Embryonic facial prominence (tissue), 1 donor: ENCODE measurements at regions not wholly inside any gene's neighbourhood (a gene's known extent, or its start where the extent isn't known, plus 50 kb on each side); places are given as distances from the start of the nearest gene placed in this dataset.
A peak's percentile ranks its signal among the peaks of the same experiment; 100 is the strongest.
"Not testable (repeated sequence)": the region's sequence is repeated elsewhere in the genome, so short reads cannot be mapped to it uniquely, and the experiment has no call there.

ENCODE experiments used
- DNase-seq: peaks from one replicate; pipeline ENCODE4 v3.0.0-alpha.2; 2016; ENCODE audit errors: extremely low spot score

DNA sequence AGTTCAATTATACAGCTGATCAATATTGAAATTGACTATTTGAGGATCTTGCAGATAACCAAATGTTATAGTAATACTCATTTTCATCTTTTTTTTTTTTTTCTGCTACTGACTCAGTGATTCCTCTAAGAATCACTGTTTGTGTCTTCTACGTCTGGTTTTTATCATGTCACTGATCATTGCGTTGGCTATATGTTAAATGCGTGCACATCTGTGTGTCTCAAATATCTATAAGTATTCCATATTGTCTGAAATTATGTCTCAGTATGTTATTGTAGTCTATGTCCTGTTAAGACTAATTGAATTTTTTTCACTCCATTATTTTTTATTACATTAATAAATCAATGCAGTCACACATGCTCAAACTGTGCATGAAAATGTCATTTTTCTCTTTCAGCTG is 200.5 kb downstream of the PCDH20 start:
- no peak for DNase-seq

DNA sequence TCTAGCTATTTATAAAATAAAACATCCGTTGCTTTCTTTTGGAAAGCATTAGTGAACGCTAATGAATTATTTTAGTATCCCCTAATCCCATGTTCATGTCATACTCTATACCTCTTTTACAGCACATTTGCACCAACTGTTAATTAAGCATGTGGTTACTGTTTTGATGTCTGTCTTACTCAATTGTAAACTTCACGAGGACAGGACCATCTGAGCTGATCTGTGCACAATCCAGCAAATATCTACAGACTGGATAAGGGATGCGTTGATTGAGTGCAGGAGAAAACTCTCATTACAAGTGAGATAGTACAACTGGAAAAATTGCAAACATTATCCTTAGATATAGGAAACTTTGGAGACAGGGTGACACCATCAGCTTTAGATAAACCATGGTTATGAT is 201.1 kb downstream of the PCDH20 start:
- no peak for DNase-seq

DNA sequence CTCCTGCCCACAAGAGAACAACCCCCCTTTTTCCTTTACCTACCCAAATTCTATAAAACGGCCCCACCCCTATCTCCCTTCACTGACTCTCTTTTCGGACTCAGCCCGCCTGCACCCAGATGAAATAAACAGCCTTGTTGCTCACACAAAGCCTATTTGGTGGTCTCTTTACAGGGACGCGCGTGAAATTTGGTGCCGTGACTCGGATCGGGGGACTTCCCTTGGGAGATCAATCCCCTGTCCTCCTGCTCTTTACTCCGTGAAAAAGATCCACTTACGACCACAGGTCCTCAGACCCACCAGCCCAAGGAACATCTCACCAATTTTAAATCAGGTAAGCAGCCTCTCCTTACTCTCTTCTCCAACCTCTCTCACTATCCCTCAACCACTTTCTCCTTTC is 209.8 kb downstream of the PCDH20 start:
- not testable (repeated sequence) for DNase-seq

DNA sequence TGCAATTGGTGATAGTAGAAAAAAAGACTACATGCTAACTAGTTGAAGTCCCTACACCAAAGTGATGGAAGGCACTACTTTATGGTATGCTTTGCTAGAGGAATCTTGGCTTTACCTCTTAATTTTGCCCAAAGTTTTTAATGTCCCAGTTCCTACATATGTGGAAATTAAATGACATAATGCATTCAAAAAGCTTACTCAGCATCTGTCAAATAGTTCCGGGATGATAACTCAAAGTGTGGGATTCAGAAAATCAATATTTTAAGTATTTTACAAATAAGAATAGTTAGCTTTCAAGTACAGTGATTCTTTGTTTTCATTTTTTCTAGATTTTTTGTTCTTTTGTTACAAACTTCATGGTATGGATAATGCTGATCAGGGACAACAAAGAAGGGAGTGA is 211.6 kb downstream of the PCDH20 start:
- no peak for DNase-seq

DNA sequence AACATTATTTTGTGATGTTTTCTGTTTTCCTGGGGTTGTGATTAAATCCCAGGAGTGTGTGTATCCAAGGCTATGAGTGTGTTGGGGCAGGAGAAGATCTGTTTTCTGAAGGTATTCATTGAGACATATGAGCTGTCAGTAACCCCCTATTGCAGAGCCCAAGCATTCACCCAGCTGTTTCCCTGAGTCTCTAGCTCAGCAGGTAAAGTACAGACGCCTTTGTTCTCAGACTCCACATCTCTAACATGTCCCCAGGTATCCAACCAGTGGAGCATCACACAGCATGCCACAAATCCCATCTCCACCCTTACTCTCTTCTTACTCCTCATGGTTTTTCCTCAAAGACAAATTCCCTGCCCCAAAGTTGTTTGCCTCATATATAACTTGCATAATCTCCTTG is 213.6 kb downstream of the PCDH20 start:
- DNase-seq, result no peak

DNA sequence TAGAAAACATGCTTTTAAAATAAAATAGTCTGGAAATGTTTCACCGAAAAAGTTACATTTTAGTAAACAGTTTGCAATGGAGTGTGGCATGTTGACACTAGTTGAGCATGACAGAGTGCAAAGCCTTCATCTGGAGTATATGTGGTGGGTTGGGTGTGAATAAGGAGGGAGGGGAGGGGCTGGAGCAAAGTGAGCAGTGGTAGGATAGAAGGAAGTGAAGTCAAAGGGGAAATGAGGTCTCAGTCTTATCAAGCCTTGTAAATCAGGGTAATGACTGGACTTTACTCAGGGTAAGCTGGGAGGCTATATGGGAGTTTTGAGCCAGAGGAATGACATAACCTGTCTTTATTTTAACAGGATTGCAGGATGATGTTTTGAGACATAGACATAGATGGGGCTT is 222.8 kb downstream of the PCDH20 start:
- DNase-seq, result no peak

DNA sequence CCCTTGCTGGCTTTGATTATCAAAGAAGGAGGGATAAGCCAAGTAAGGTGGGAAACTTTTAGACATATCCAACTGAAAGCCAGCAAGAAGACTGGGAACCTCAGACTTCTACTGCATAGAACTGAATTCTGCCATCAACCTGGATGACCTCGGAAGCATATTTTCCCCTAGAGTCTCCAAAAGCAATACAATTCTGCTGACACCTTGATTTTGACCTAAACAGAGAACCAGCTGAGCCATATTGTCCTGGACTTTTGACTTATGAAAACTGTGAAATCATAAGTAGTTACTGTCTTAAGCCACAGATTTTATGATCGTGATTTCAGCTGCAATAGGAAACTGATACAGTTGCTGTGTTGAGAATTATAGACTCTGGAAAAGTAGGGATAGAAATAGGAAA is 227.6 kb downstream of the PCDH20 start:
- no peak for DNase-seq

DNA sequence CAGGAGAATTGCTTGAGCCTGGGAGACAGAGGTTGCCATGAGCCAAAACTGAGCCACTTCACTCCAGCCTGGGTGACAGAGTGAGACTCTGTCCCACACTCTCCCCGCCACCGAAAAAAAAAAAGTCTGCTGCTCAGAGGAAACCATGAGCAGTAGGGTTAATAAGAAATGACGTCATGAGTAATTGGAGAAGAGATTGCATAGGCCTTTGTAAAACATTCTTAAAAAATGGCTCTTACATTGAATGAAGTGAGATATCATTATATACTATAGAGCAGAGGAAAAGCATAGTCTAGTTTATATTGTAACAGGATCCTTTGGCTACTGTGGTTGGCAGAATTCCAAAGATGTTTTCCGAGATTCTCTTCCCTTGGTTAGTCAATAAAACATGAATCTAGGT is 228.2 kb downstream of the PCDH20 start:
- no peak for DNase-seq

DNA sequence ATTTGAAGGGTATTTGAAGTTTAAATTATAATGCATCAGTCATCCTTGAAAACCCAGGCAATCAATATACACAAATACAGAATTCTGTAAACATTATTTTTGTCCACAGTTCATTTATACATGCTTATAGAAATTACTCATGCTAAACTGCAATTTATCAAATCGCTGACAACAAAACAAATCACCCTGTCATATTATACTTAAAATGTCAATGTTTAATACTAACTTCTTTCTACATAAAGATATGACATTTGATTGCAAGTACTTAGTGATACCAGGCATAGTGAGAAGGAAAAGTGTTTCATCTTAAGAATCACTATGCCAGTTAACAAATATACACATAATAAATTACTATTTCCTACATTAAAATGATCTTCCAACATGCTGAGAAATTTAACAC is 232.0 kb downstream of the PCDH20 start:
- no peak for DNase-seq

DNA sequence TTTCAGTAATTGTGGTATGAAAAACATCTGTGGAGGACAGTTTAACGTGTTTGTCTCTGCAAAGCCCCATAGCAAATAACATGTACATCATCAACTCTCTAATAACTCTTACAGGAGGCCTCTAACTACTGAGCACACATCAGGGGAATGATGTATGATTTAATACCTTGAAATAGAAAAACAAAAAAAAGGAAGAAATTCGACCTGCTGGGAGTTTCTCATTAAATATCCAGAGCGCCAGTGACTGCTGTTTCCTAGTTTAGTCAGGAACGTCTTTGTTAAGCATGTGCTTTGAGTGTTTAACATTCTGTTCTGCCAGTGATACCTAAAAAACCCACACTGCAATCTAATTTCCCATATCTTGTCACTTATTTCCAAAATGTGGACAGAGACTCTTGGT is 235.4 kb downstream of the PCDH20 start:
- peak; percentile 21 for DNase-seq

DNA sequence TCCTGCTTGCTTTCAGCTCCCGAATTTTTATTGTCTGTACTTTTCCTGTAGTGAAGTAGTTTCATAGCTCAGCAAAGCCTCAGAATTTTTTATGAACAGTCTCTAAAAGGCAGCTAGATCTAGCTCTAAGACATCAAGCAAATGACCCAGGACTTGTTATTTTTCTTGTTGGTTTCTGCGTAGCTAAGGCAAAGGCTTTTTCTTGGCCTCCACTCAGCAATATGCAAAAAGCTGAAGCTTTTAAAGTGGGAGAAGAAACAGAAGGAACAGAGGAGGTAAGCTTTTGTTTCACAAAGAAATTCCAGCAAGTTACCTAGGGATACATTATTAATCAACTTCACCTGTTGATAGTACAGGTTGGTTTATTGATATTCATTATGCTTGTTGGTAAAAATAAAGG is 235.9 kb downstream of the PCDH20 start:
- no peak for DNase-seq

DNA sequence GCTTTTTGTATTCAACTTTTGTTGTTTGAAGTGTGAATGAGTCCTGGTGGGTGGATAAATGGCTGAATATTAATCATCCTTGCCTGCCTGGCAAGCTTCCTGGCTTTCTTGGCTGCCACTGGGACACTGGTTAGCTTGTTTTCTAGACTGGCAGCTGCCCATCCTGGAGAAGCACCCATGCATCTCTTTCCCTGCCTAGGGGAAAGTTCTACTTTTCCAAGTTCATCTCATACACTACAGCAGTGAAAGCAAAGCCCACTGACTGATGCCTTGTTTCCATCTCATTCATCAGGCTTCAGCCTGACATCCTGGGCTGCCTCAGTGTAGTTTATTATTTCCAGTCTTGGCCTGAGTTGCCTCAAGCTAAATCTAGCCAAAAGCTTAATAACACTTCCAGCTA is 244.8 kb downstream of the PCDH20 start:
- DNase-seq, result no peak

DNA sequence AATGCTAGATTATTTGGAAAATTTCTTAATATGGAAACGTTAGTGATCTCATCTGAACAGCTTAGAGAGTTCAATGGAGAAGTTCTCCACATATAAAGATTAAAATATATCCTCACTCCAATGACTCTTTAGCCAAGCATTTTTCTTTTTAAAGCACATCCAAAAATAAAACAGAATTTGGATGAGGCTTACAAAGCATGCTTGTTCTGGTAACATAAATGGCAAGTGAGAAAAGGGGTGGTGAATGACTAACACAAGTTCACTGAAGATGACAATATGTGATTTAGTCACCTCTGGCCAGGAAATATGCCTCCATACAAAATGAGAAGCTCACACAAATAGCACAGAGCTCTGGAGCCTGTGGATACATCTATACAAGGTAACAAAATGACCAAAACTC is 253.0 kb downstream of the PCDH20 start:
- DNase-seq, result no peak

DNA sequence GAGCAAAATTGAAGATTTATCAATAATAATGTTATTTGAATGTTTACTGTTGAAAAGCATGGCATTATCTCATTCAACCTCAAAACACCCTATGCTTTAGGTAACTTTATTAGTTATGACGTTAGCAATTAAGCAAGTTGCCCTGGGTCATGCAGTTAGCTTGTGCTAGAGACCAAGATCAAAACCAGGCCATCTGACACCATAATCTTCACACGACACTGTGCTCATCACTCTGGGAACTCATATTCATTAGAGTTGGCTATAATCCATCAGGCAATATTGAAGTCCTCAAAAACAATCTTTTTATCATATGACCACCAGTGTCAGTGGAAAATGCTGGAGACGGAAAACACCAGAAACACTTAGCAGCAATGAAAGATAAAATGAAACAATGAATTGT is 253.5 kb downstream of the PCDH20 start:
- DNase-seq, result no peak

DNA sequence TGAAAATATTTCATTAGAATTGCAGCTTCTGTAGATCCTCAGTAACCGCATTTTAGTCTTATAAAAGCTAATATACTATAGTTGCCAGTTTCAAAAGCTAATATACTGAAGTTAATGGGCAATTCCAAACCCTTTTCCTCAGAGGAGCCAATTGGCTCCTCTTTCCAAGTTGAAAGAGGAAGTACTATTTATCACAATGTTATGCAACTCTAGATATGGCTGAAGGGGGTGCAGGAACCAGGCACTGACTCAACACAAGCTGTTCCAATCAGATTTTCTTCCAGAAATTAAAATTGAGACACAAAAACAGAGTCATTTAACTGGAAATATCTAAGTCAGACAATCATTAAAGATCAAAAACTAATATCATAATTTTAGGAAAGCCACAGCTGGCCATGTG is 258.9 kb downstream of the PCDH20 start:
- no peak for DNase-seq

DNA sequence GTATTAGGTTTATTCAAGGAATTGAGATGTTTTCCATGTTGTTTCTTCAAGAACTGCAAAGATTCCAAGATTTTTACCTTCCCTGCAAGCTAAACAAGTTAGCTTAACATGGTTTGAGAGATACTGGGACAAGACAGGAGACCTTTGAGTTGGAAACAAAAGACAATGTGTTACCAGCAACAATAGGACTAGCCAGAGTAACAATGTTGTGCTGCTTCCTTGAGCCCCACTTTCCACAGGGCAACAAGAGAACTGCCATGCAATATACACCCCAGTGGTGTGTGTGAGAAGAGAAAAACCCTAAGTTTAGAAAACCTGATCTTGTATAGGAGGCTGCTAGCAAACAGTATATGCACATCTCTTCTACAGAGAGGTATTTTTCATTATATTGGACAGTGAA is 264.6 kb downstream of the PCDH20 start:
- DNase-seq, result no peak

DNA sequence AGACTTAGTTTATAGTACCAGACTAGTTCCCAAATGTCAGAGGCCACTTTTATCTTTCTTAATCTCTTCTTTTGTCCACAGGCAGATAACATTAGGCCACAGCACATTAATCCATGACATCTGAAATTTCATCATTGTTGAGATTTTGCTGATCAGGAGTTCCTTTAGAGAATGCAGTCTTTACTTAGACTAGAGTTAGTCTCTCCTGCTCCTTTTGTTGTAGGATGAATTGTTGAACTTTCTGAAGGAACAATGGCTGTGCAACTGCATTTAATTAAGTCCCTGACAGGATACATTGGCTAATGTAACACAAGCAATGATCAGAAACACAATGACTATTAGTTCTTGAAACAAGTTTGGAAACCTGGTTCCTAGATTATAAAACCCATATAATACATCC is 266.3 kb downstream of the PCDH20 start:
- no peak for DNase-seq

DNA sequence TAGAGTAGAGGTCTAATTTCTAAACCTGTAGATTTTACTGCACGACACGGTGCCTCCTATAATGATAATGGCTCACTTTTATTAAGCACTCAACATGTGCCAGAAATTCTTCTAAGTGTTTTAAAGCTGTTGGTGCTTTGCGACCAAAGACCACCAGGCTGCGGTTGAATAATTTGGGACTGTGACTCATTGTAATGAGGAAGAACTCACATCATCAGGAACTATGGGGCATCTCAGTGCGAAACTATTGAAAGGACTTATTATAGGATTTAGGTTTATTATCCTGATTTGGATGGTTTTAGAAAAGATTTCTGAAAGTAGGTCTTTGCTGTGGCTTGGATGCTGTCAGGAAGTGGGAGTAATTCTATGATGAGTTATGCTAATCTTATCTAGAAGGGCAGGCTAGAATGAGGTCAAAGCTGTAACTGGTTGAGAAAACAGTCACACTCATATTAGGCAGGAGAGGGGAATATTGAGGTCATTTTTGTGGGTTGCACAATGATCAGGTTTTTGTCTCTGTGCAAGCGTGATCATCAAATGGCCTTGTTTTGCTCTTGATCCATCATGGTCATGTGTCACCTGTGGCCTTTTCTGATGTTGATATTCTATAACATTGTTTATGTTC is 266.8 kb downstream of the PCDH20 start:
- no peak for DNase-seq

DNA sequence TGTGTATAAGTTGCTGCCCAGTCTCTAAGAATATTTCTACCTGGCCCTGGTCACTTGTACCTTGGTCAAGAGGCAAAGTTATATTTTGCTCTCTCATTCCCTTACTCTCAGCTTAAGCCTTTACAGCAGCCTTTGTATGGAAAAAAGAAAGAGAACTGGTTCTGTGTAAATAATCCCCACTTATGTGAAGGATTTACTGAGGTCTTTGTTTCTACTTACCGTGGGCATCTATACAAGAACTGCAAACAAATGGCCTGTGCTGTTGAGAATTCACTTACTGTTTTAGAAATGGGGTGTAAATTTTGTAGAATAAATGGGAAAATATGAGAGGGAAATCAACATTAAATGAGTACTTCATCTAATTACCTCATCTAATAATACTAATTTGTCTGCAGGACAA is 267.4 kb downstream of the PCDH20 start:
- DNase-seq, result no peak

DNA sequence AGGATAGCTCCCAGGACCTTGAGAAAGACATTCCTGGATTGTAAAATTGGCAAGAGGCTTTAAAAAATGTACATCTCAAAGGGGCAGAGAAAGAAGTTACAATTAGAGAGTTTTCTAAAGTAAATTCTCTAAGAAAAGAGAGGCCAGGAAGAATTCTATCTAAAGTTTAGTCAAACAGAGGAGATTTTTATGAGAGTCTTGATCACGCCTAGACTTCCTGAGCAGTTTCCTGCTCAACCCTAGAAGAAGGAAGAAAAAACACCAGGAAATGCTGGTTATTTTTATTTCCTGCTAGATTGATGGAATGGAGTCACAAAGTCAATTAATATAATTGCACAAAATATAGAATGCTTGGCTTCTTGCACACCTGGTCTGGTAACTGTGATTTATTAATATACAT is 269.1 kb downstream of the PCDH20 start:
- no peak for DNase-seq

DNA sequence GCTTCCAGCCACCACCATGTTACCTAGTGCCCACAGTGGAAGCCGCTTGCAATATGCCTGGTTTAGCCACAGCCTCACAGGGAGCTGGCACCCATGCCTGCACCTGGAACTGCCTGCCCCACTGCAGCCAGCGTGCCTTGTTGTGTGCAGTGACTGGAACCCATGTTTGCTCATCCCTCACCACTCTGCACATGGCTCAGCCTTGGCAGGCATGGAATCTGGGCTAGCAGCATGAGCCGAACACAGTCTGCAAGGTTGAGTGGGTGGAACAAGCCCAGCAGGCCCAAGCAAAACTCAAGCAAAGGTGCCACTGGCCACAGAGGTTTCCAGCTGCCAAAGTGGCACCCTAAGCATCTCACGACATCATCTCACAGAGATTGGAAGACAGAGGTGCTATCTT is 269.5 kb downstream of the PCDH20 start:
- no peak for DNase-seq

DNA sequence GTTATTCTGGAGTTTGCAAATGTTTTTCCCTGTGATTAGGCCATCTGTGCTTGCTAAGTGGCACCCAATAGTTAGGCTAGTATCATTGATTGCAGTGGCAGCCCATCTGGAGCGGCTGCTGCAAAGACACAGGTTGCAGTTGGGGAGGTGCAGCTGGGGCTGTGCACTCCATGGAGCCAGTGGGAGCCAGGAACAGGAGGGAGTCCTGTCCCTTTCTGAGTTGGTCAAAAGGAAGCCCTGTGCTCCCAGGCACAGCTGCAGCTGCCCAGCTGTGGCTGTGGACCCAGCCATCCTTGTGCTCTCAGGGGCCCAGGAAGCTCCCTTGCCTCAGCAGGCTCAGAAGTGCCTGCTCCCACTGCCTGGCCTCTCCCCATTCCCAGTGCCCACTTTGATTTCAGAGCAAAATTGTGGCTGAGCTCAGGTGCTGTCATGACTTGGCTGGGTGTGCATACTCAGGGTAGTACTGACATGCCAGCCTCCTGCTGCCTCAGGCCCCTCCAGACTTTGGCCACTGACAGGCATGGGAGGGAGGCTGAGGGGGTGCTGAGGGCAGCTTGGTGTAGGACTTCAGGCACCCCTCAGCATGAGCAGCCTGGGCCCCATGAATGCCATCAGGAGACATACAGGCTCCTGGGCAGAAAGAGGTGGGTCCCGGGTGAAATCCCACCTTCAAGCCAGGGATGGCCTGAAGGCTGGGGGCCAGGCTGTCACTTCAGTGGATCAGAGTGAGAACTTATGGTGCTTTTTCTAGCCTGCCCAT is 270.6 kb downstream of the PCDH20 start:
- DNase-seq, result no peak

DNA sequence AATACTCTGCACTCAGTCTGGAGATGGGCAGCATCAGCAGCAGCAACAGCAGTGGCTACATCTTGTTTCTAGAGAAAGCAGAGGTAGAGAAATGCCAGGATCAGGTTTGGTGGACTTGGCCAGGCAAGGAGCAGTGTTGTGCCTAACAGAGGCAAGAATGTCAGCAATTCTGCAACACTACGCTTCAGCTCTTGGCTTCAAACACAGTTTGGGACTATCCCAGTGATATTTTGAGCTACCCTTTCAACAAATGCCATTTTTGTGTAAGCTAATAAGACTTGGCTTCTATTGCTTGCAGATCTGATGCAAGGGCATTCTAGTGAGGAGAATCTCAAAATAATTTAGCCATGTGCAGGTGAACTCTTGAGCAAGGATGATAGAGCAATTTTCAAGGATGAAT is 271.3 kb downstream of the PCDH20 start:
- no peak for DNase-seq

DNA sequence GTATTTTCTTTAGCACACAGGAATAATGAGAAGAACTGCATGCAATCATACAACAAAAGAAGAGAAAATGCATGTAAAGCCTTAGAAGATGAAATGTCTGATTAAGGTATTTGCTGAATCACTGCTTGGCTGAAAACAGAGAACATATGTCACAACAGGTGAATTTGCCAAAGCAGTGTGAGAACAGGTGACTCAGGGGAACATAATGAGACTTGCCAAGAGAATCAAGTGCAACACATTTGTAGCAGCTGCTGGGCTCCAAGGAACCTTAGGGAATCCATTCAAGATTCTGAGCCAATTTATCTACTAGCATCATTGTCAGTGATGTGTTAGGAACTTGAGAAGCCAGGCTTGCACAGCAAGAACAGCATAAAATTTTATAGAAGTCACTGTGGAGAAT is 273.1 kb downstream of the PCDH20 start:
- DNase-seq, result no peak
